Retinal pigment epithelial cell (primary cell): ENCODE measurements at regions not wholly inside any gene's neighbourhood (a gene's known extent, or its start where the extent isn't known, plus 50 kb on each side); places are given as distances from the start of the nearest gene placed in this dataset.

Source experiments
- DNase-seq: peaks from one replicate; pipeline ENCODE4 v3.0.0-alpha.2; 2010; ENCODE audit warnings: low read depth
- H3K4me3 ChIP-seq: 2 replicates; pipeline ENCODE4 v1.5.1; 2011; ENCODE audit warnings: mild to moderate bottlenecking, low read length, control low read depth, moderate library complexity
- TF ChIP-seq, protein P1 (sequence below): conservative IDR thresholded peaks from 2 replicates; pipeline ENCODE4 v1.5.1; 2011; ENCODE audit warnings: low read depth, low read length, control low read depth, inconsistent platforms

DNA sequence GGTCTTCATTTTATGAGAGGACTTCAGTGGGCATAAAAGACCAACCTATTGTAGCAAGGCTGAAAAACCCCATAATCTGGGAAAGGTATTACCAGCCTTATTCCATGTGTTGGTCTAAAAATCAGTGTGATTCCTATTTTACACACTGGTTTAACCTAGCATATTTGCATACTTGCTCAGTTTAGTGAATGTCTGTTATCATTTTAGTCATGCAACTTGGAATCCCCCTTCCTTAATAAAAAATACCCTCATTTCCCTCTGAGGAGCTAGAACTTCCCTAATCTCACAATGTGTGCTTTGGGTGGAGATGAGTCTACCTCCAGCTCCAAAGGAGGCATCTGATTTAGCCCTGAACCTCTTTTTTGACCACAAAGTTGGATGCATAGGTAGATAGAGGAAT, 312.8 kb upstream of the SORCS1 start:
- TF ChIP-seq, protein P1, sequence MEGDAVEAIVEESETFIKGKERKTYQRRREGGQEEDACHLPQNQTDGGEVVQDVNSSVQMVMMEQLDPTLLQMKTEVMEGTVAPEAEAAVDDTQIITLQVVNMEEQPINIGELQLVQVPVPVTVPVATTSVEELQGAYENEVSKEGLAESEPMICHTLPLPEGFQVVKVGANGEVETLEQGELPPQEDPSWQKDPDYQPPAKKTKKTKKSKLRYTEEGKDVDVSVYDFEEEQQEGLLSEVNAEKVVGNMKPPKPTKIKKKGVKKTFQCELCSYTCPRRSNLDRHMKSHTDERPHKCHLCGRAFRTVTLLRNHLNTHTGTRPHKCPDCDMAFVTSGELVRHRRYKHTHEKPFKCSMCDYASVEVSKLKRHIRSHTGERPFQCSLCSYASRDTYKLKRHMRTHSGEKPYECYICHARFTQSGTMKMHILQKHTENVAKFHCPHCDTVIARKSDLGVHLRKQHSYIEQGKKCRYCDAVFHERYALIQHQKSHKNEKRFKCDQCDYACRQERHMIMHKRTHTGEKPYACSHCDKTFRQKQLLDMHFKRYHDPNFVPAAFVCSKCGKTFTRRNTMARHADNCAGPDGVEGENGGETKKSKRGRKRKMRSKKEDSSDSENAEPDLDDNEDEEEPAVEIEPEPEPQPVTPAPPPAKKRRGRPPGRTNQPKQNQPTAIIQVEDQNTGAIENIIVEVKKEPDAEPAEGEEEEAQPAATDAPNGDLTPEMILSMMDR, result no peak
- no peak overlapping the region for H3K4me3 ChIP-seq
- DNase-seq, result no peak

DNA sequence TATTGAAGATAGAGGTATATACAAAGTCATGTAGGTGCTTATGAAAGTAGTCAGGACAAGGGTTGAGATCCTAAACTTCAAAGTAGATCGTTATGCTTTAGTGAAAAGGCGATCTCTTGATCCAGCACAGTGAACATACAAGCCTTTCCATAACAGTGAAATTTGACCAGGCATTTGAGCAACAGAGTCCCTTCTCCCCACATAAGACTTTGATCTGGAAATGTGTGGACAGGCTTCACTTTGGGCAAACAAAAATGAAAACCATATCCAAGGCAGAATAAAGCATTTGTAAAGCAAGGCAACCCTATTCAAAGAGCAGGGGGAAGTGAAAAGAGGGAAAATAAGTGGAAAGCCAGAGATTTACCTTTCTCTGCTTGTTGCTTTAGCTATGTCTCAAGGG, 311.9 kb upstream of the SORCS1 start:
- no peak overlapping the region for H3K4me3 ChIP-seq
- no peak for DNase-seq
- TF ChIP-seq, protein P1, result no peak

DNA sequence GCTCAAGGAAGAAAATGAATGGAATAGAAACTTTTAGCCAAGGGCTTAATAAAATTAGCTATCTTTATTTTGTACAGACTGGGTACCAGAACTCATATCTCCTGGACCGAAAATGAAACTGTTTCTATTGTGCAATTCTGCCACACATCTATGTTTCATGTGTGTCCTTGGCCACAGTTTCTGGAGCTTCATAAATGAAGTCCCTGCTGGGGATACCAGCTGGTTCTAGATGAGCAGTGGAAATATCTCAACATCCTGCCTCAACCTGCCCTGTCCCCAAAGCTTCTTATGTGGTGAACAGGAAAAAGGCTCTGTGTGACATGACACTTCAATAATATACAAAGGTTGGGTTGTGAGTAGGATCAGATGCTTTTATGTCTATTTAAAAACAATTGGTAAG, 310.1 kb upstream of the SORCS1 start:
- H3K4me3 ChIP-seq, result no peak overlapping the region
- DNase-seq, result no peak
- TF ChIP-seq, protein P1, result no peak

DNA sequence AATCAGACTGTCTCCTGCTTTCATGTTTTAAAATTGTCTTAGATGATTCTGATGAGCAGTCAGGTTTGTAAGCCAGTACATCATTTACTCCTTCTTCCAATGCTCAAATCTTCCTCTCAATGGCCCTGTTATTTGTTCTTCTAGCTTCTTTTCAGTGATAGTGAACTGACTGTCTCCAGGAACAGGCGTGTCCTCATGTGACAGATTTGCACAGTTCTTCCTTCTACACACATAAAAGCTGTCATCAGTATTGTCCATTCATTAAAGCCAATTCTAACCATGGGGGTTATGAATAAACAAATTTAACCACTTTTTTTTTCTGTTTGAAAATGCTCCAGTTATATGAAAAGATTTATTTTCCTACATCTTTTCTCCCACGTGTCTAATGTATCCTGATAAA, 308.7 kb upstream of the SORCS1 start:
- TF ChIP-seq, protein P1, result no peak
- no peak for DNase-seq
- H3K4me3 ChIP-seq, result no peak overlapping the region

DNA sequence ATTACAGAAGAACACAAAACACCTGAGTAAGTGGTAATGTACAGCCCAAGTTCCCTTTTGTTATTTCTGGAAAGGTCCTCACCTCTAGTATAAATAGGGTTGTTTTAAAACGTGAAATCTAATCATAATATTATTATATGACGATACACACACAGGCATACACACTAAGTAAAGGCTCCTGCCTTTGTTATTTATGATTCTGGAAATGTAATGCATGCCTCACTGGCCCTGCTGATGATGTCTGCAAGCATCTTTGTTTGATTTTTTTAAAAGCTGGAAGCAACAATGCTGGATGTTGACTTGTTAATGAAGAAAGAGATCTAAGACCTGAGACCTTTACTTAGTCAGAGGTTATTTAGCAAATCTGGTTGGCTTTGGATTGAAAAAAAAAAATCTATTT, 307.4 kb upstream of the SORCS1 start:
- H3K4me3 ChIP-seq, result no peak overlapping the region
- no peak for DNase-seq
- TF ChIP-seq, protein P1, result no peak

DNA sequence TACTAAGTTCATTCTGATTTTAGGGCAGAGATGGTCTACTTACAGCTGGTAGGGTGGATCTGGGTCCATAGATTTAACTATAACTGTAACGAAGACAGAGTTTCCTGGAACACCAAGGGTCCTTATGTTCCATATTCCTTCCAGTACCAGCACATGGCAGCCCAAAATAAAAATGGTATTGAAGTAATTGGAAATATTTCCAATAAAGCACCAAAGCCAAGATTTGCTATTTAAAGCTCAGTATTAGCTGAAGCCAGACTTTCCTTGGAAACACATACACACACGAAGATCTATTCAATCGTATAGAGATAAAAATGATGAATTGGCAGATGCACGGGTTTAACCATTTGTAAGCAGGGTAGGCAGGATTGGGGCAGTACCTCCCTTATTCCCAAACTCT, 289.1 kb upstream of the SORCS1 start:
- no peak for DNase-seq
- no peak overlapping the region for H3K4me3 ChIP-seq
- TF ChIP-seq, protein P1, result no peak

DNA sequence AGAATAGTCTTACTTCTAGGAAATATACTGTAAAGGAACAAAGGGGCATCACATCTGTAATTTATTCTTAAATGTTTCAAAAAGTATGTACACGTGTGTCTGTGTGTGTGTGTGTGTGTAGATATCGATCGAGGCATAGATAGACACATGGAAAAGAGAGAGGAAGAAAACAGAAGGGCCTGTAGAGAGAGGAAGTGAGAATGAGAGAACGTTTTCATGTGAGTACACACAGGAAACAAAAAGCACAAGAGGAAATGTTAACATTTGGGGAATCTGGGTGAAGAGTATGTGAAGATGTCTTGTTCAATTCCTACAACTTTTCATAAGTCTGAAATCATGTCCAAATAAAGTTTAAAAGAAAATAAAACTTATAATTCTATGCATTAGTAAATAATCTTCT, 286.5 kb upstream of the SORCS1 start:
- TF ChIP-seq, protein P1, result no peak
- no peak overlapping the region for H3K4me3 ChIP-seq
- no peak for DNase-seq
